ENCODE measurements at regions not wholly inside any gene's neighbourhood (a gene's known extent, or its start where the extent isn't known, plus 50 kb on each side); places are given as distances from the start of the nearest gene placed in this dataset.
"Not testable (repeated sequence)": the region's sequence is repeated elsewhere in the genome, so short reads cannot be mapped to it uniquely, and the experiment has no call there.

GRCh38 chr5:126055348-126055729 lies 367.9 kb upstream of the GRAMD2B start:
- no peak for TF ChIP-seq CTCF (IDR thresholded peaks at IDR 0.05; ENCODE audit: insufficient read depth, low read length, poor library complexity, severe bottlenecking)
- Histone ChIP-seq H3K4me3 (ENCODE audit: low read depth, low read length) (no peak overlapping the region), H3K27me3 (ENCODE audit: control insufficient read depth, insufficient read depth, low read length) (no peaks in the 10 kb centered on the region), H3K36me3 (ENCODE audit: control insufficient read depth, insufficient read depth, low read length) (no peaks in the 10 kb centered on the region)
- DNase-seq (ENCODE audit: low read depth) = no peak

GRCh38 chr5:126056352-126056751 lies 366.9 kb upstream of the GRAMD2B start:
- H3K4me3 ChIP-seq (ENCODE audit: low read depth, low read length) = no peak overlapping the region
- DNase-seq (ENCODE audit: low read depth) = no peak

GRCh38 chr5:126056851-126057622 lies 366.2 kb upstream of the GRAMD2B start:
- no peak for TF ChIP-seq CTCF (IDR thresholded peaks at IDR 0.05; ENCODE audit: insufficient read depth, low read length, poor library complexity, severe bottlenecking)
- H3K27me3 ChIP-seq (ENCODE audit: control insufficient read depth, insufficient read depth, low read length) = no peaks in the 10 kb centered on the region
- H3K4me3 ChIP-seq (ENCODE audit: low read depth, low read length) = no peak overlapping the region
- no peak for DNase-seq (ENCODE audit: low read depth)
- H3K36me3 ChIP-seq (ENCODE audit: control insufficient read depth, insufficient read depth, low read length) = no peaks in the 10 kb centered on the region

More at GRCh38 chr5:126056352-126056751, 366.9 kb upstream of the GRAMD2B start:
- Histone ChIP-seq H3K36me3 (ENCODE audit: control insufficient read depth, insufficient read depth, low read length) (no peaks in the 10 kb centered on the region), H3K27me3 (ENCODE audit: control insufficient read depth, insufficient read depth, low read length) (no peaks in the 10 kb centered on the region)
- TF ChIP-seq CTCF (IDR thresholded peaks at IDR 0.05; ENCODE audit: insufficient read depth, low read length, poor library complexity, severe bottlenecking) = no peak

- not testable (repeated sequence) for DNase-seq (ENCODE audit: low read depth); H3K27me3 ChIP-seq (ENCODE audit: control insufficient read depth, insufficient read depth, low read length); H3K4me3 ChIP-seq (ENCODE audit: low read depth, low read length); H3K36me3 ChIP-seq (ENCODE audit: control insufficient read depth, insufficient read depth, low read length)
Measured at GRCh38 chr5:126058392-126058791, 364.8 kb upstream of the GRAMD2B start.

- no peak for DNase-seq (ENCODE audit: low read depth)
- no peaks in the 10 kb centered on the region for H3K27me3 ChIP-seq (ENCODE audit: control insufficient read depth, insufficient read depth, low read length)
- no peaks in the 10 kb centered on the region for H3K36me3 ChIP-seq (ENCODE audit: control insufficient read depth, insufficient read depth, low read length)
- TF ChIP-seq CTCF (IDR thresholded peaks at IDR 0.05; ENCODE audit: insufficient read depth, low read length, poor library complexity, severe bottlenecking) = no peak
- H3K4me3 ChIP-seq (ENCODE audit: low read depth, low read length) = no peak overlapping the region
Measured at GRCh38 chr5:126062398-126063221, 360.6 kb upstream of the GRAMD2B start.

GRCh38 chr5:126065061-126065460 lies 358.1 kb upstream of the GRAMD2B start:
- no peak for TF ChIP-seq CTCF (IDR thresholded peaks at IDR 0.05; ENCODE audit: insufficient read depth, low read length, poor library complexity, severe bottlenecking)
- Histone ChIP-seq H3K4me3 (ENCODE audit: low read depth, low read length) (no peak overlapping the region), H3K36me3 (ENCODE audit: control insufficient read depth, insufficient read depth, low read length) (no peaks in the 10 kb centered on the region), H3K27me3 (ENCODE audit: control insufficient read depth, insufficient read depth, low read length) (no peaks in the 10 kb centered on the region)
- DNase-seq (ENCODE audit: low read depth) = no peak

Data from kidney epithelial cell (primary cell).